HG03565 (cell line): ENCODE measurements at regions not wholly inside any gene's neighbourhood (a gene's known extent, or its start where the extent isn't known, plus 50 kb on each side); places are given as distances from the start of the nearest gene placed in this dataset.
"Not testable (repeated sequence)": the region's sequence is repeated elsewhere in the genome, so short reads cannot be mapped to it uniquely, and the experiment has no call there.

Experiments
- ATAC-seq: cut with Tn5 transposase; IDR thresholded peaks from one replicate; pipeline ENCODE4 v1.9.1; 2021; ENCODE audit warnings: mild to moderate bottlenecking, moderate library complexity; ENCODE audit not compliant: unreplicated experiment

DNA sequence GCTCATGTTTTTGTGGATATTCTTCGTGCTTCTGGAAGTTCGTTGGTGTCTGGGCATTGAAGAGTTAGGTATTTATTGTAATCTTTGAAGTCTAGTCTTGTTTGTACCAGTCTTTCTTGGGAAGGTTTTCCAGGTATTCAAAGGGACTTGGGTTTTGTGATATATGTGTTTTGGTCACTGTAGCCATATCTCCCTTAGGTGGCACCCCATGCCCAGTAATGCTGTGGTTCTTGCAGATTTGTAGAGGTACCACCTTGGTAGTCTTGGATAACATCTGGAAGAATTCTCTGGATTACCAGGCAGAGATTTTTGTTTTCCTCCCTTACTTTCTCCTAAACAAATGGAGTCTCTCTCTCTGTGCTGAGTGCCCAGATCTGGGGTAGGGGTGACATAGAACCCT lies 184.1 kb downstream of the TEX13C start:
- no peak for ATAC-seq

DNA sequence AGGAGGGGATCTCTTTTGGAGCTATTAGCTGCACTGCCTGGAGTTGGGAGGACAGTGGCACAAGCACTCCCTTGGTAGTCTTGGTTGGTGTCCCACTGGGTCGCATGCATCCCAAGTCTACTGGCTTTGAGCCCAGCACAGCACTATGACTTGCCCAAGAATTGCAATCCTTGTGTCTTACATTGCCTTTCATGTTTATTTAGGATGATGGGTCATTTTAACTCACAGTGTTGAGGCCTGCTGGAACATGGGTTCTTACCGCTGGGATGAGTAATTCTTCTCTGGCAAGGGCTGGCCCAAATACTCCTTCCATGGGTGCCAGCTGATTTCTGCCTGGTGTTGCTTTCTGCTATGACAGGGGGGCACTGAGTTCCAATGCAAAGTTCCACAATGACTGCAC lies 185.5 kb downstream of the TEX13C start:
- ATAC-seq: no peak

GRCh38 chrX:125507119-125507518 lies 187.4 kb downstream of the TEX13C start:
- ATAC-seq: no peak

DNA sequence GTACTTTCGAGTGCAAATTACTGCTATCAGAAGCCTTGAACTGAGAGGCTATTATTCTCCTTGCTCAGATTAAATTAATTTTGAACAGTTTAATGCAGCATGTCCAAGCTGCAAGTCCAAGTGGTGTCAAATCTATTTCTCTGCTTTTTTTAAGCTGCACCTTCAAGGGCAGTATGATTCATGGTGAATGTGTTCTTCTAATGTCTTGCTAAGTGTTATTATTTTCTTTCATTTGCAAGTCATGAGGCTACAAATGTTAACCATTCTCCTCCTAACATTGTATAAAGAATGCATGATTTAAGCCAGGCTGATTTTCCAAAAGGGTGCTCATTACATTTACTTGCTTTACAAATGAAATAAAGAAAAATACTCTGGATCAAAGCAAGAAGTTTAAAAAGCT lies 200.4 kb downstream of the TEX13C start:
- no peak for ATAC-seq

GRCh38 chrX:125522752-125523151 lies 203.1 kb downstream of the TEX13C start:
- ATAC-seq: no peak

GRCh38 chrX:125532411-125533089 lies 212.9 kb downstream of the TEX13C start:
- ATAC-seq: no peak

- ATAC-seq: no peak
Observed at GRCh38 chrX:125533352-125533751, 213.7 kb downstream of the TEX13C start.

DNA sequence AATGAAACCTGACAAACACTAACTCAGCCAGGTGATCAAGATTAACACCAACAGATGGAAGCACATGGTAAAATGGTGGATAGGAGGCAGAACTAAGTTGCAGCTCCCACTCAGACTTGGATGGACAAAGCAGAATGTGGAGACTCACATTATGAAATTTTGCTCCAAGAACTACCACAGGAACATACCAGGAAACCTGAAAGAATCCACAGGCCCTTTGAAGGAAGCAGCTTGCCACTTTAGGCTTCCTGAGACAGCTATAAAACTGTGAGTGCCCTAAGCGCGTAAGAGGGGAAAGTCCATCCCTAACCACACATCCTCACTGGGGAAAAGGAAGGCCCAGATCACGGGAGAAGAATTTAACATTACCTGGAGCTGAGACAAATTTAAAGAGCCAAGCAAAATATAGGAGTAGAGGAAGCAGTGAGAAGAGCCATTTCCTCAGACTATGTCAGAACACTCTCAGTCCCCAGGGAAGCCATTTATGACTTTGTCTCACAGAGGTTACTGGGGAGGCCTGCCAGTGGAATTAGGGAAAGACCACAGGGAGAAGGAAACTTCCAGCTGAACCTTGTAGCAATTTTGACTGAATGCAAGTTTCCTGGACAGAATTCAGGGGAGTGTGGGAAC lies 224.5 kb downstream of the TEX13C start:
- no peak for ATAC-seq

- no peak for ATAC-seq
Observed at GRCh38 chrX:125544856-125545255, 225.2 kb downstream of the TEX13C start.

GRCh38 chrX:125577479-125577878 lies 257.8 kb downstream of the TEX13C start:
- ATAC-seq: no peak

- no peak for ATAC-seq
Observed at GRCh38 chrX:125604448-125604847, 284.8 kb downstream of the TEX13C start.

DNA sequence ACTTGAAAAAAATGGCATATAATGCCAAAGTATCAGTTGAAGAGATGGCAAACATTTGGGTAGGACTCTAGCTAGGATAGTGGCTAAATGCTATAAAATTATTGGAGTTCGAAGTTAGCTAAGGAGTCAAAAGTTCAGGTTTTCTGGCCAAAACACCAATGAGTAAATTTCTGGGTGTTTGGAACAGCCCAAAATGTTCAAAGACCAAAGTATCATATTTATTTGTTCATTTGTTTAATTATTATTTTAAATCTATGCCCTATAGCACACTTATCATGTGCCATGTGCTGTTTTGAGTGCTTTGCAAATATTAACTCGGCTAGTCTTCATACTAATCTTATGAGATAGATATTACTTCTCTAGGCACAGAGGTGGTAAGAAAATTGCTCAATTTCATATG lies 285.5 kb downstream of the TEX13C start:
- no peak for ATAC-seq

DNA sequence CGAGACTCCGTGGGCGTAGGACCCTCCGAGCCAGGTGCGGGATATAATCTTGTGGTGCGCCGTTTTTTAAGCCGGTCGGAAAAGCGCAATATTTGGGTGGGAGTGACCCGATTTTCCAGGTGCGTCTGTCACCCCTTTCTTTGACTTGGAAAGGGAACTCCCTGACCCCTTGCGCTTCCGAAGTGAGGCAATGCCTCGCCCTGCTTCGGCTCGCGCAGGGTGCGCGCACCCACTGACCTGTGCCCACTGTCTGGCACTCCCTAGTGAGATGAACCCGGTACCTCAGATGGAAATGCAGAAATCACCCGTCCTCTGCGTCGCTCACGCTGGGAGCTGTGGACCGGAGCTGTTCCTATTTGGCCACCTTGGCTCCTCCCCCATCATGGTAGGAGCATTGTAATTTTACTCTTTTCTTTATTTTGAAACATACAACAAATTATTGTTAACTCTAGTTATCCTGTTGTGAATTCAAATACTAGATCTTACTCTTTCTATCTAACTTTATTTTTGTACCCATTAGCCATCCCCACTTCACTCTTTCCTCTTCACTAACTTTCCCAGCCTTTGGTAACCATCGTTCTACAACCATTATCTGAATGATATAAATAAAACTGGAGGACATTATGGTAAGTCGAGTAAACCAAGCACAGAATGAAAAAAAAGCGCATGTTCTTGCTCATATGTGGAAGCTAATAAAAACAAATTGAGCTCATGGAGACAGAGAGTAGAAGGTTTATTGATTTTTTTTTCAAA lies 295.1 kb downstream of the TEX13C start:
- ATAC-seq: not testable (repeated sequence)

GRCh38 chrX:125620715-125621587 lies 301.3 kb downstream of the TEX13C start:
- ATAC-seq: no peak

DNA sequence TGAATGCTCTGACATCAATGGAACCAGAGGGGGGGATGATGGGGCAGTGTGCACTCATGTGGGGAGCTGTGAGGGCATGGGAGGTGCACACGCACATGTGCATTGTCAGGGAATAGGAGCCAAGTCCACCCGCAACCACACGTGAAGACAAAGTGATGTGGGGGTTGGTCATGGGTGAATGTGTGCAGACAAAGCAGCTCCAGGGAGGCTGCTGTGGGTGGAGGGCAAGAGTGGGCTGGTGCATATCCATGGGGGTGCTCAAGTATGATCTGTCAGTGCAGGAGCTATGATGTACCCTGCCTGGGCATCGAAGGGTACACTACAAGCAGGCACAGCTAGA lies 301.9 kb downstream of the TEX13C start:
- ATAC-seq: no peak

- ATAC-seq: no peak
Observed at GRCh38 chrX:125622899-125623298, 303.2 kb downstream of the TEX13C start.

- no peak for ATAC-seq
Observed at GRCh38 chrX:125627676-125628075, 308.0 kb downstream of the TEX13C start.

DNA sequence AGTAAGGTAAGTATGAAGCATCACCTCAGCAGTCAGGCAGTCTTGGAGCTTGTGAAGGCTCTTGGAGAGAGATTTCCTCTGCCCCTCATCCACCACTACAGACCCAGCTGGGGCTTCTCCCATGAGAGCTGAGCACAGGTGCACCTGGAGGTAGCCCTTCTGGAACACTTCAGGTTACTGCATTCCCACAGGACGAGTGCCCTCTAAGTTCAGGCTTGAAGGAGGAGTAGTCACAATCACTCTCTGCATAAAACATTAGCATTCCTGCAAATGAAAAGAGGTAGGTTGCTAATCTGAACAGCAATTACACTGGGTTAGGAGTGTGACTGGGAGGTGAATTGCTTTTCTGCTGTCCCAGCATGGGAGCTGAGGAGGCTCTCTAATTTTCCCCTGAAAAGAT lies 308.8 kb downstream of the TEX13C start:
- no peak for ATAC-seq

GRCh38 chrX:125641405-125641804 lies 321.7 kb downstream of the TEX13C start:
- no peak for ATAC-seq

- no peak for ATAC-seq
Observed at GRCh38 chrX:125646195-125646594, 326.5 kb downstream of the TEX13C start.

- ATAC-seq: no peak
Observed at GRCh38 chrX:125651426-125651825, 331.8 kb downstream of the TEX13C start.
